HG03175 (cell line): ENCODE measurements at regions not wholly inside any gene's neighbourhood (a gene's known extent, or its start where the extent isn't known, plus 50 kb on each side); places are given as distances from the start of the nearest gene placed in this dataset.
A peak's percentile ranks its signal among the peaks of the same experiment; 100 is the strongest.

ENCODE experiments used
- ATAC-seq: cut with Tn5 transposase; IDR thresholded peaks from one replicate; pipeline ENCODE4 v1.9.1; 2021; ENCODE audit warnings: mild to moderate bottlenecking, moderate library complexity; ENCODE audit not compliant: unreplicated experiment

- ATAC-seq: peak; percentile 40
Measured at GRCh38 chr15:38671675-38672254, 107.2 kb upstream of the RASGRP1 start.

DNA sequence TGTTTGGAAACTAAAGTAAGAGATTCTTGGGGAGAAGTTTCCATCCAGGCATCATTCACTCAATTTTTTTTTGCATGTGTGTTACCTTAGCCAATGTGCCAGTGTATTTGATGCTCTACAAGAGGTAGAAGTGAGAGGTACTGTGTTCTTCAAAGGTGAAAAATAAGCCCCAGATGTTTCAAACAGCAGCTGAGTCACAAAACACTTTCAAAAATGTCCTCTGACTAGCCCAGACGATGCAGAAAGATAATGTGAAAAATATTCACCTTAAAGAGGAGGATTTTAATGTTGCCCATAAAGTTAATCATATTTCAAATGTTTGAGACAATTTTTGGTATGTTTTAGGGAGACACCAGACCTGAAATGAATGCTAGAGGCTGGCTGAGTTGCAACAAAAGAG lies 107.7 kb upstream of the RASGRP1 start:
- ATAC-seq: no peak

- peak; percentile 31 for ATAC-seq
Measured at GRCh38 chr15:38672814-38673670, 108.4 kb upstream of the RASGRP1 start.

- ATAC-seq: no peak
Measured at GRCh38 chr15:38674448-38674847, 109.8 kb upstream of the RASGRP1 start.

GRCh38 chr15:38678281-38678680 lies 113.7 kb upstream of the RASGRP1 start:
- no peak for ATAC-seq

GRCh38 chr15:38680775-38681174 lies 116.2 kb upstream of the RASGRP1 start:
- no peak for ATAC-seq

- no peak for ATAC-seq
Measured at GRCh38 chr15:38682363-38682762, 117.7 kb upstream of the RASGRP1 start.

GRCh38 chr15:38682861-38683260 lies 118.2 kb upstream of the RASGRP1 start:
- ATAC-seq: no peak

- ATAC-seq: peak; percentile 87
Measured at GRCh38 chr15:38683382-38684242, 119.0 kb upstream of the RASGRP1 start.

DNA sequence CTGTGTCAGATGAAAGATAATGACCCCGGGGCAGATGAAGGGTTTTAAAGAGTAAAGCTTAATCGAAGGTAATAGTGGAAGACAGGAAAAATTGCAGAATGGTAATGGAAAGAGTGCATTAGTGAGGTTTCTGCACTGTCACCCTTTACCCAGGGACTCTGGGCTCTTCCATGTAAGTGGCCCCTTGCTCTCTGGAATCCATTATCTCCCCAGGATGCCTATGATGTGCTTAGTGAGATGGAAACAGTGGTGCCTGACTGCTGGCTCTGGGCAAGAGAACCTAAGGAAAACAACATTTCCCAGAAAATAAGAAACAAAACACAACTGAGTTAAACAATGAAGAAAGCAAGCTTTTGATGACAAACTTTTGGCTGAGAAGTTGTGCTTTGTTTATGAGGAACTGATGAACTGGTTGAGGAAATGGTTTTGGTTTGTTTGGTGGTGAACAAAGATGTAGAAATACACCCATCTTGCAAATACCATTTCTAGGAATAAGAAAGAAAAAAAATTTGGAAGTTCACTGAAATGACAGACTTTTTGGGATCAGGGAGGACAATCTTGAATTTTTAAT lies 119.9 kb upstream of the RASGRP1 start:
- ATAC-seq: no peak

GRCh38 chr15:38685686-38686339 lies 121.2 kb upstream of the RASGRP1 start:
- no peak for ATAC-seq

DNA sequence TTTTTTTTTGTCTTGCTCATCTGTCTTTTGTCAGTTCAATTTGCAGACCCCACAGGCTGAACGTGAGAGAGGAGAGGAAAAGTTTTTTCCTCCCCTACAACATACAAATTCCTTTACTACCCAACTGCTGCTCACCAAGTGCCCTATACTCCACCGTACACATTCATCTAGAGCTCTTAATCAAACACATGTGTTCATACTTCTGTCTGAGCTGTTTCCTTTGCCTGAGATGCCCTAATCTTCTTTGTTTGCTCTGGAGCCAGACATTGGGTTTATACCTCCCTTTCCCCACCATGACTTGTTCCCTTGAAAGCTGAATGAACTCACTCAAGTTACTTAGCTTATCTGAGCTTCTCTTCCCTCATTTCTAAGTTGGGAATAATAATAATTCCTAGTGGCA lies 122.7 kb upstream of the RASGRP1 start:
- no peak for ATAC-seq

GRCh38 chr15:38687775-38688495 lies 123.3 kb upstream of the RASGRP1 start:
- ATAC-seq: no peak

GRCh38 chr15:38688761-38689160 lies 124.1 kb upstream of the RASGRP1 start:
- no peak for ATAC-seq

- ATAC-seq: no peak
Measured at GRCh38 chr15:38689522-38689921, 124.9 kb upstream of the RASGRP1 start.

- no peak for ATAC-seq
Measured at GRCh38 chr15:38690216-38690615, 125.6 kb upstream of the RASGRP1 start.

DNA sequence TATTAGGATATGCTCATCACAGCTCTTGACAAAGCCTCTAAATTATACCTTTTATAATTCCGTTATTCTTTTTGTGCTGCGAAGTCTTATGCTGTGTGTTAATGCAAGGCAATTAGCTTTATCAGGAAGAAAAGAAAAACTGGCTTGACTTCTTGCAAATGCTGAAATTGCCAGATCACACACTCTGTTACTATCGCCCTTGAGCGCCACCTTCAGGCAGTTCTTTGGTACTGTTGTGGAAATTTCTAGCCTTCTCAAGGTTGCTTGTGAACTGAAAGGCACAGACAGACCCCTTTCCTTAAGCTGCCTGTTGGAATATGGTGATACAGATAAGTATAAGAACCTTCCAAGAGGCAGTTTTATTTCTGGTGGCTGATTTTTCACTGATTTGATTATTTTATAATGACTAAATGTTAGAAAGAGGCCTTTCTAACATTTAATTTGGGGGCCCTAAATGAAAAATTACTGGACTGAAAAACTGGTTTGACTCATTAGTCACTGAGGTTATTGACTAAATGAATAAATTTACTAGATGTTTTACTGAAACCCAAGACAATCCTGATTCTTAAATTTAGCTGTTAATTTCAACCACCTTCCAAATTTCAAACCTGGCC lies 126.2 kb upstream of the RASGRP1 start:
- peak; percentile 59 for ATAC-seq

- no peak for ATAC-seq
Measured at GRCh38 chr15:38691377-38691776, 126.8 kb upstream of the RASGRP1 start.

DNA sequence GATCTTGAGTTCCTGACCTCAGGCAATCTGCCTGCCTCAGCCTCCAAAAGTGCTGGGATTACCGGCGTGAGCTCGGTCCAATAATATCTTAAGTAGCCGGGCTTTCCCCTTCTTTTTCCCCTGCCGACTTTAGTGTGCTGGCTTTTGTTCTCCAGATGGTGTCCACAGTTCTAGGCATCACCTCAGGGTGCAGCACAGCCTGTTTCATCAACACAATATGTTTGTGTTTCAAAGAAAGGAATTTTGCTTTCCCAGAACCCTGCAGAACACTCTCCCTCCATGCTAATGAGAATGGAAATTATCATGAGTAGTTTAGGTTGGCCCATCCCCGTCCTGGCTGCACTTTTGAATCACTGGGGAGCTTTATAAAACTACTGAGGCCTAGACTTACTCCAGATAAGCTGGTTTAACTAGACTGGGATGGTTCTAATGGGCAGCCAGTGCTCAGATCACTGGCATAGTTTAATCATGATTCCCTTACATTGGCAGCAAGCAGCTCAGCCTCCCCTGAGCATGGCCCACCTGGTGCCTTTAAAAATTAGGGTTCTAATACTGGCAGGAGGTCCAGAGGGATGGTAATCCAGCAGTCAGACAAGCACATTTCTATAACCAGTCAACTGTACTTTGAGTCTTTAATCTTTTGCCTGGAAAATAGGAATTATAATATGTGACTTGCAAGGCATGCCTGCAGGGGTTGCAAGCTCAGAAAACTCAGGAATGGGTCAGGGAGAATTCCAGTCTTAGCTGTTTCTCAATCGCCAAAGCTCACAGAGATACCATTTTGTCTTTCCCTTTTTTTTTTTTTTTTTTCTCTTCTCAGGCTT lies 127.6 kb upstream of the RASGRP1 start:
- no peak for ATAC-seq
